ENCODE measurements at regions not wholly inside any gene's neighbourhood (a gene's known extent, or its start where the extent isn't known, plus 50 kb on each side); places are given as distances from the start of the nearest gene placed in this dataset.
A peak's percentile ranks its signal among the peaks of the same experiment; 100 is the strongest.
"Not testable (repeated sequence)": the region's sequence is repeated elsewhere in the genome, so short reads cannot be mapped to it uniquely, and the experiment has no call there.

DNA sequence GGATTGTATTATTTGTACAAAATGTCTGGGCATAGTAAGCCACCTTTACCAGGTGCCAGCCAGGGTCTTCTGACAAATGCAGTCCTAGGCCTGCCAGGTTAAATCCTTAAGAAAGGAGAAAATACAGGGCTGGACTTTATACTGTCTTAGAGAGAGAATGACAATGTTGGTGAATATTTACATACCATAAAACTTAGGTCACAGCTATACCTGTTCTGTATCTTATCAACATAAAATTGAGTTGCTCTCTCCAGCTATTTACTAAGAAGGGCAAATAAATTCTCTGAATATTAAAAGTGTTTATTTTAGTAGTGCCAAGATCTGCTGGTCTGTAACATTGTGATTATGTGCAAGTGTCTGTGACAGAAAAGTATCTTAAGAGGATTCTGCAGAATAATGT, 971.1 kb downstream of the AACS start:
- intact Hi-C loops (cut with micrococcal nuclease), result no loop called here
- no peak for DNase-seq (ENCODE audit: low spot score)
- H3K27me3 Mint-ChIP-seq (ENCODE audit: insufficient read depth), result no peaks in the 10 kb centered on the region
- H3K36me3 Mint-ChIP-seq (ENCODE audit: low read depth), result no peaks in the 10 kb centered on the region
- H3K4me1 Mint-ChIP-seq (ENCODE audit: low read depth), result no peaks in the 10 kb centered on the region
- peaks cover 4% of the 10 kb centered on the region for H3K9me3 Mint-ChIP-seq
- no peak overlapping the region for H3K27ac Mint-ChIP-seq
- no peak overlapping the region for H3K4me3 Mint-ChIP-seq

DNA sequence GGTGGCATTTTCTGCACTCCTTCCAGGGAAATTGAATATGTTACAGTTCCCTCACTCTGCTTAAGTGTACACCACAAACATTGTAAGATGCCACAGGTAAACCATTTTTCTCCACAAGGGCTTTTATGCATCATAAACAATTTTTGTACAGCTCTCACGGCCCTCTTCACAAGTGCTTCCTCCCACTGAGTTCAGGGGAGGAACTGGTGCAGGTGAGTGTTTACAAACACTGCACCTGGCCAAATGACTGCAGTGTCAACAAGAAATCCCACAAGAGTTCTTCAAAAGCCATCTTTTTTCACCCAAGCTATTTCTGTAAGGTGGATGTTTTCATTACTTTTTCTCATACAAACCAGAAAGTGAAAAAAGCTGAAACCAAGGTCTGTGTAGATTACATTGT, 973.2 kb downstream of the AACS start:
- Mint-ChIP-seq H3K9me3 (peaks cover 4% of the 10 kb centered on the region), H3K4me1 (ENCODE audit: low read depth) (no peaks in the 10 kb centered on the region), H3K4me3 (no peak overlapping the region), H3K27ac (no peak overlapping the region), H3K27me3 (ENCODE audit: insufficient read depth) (no peaks in the 10 kb centered on the region), H3K36me3 (ENCODE audit: low read depth) (no peaks in the 10 kb centered on the region)
- no peak for DNase-seq (ENCODE audit: low spot score)
- intact Hi-C loops (cut with micrococcal nuclease), result no loop called here

GRCh38 chr12:126040307-126040706, 975.1 kb downstream of the AACS start:
- Mint-ChIP-seq H3K4me3 (no peak overlapping the region), H3K36me3 (ENCODE audit: low read depth) (no peaks in the 10 kb centered on the region), H3K4me1 (ENCODE audit: low read depth) (no peaks in the 10 kb centered on the region), H3K9me3 (peaks cover 8% of the 10 kb centered on the region), H3K27me3 (ENCODE audit: insufficient read depth) (no peaks in the 10 kb centered on the region), H3K27ac (no peak overlapping the region)
- intact Hi-C loops (cut with micrococcal nuclease), result no loop called here
- DNase-seq (ENCODE audit: low spot score), result no peak

GRCh38 chr12:126042286-126042685, 977.1 kb downstream of the AACS start:
- DNase-seq (ENCODE audit: low spot score), result no peak
- Mint-ChIP-seq H3K27me3 (ENCODE audit: insufficient read depth) (no peaks in the 10 kb centered on the region), H3K4me1 (ENCODE audit: low read depth) (no peaks in the 10 kb centered on the region), H3K4me3 (no peak overlapping the region), H3K27ac (no peak overlapping the region), H3K36me3 (ENCODE audit: low read depth) (no peaks in the 10 kb centered on the region), H3K9me3 (peaks cover 8% of the 10 kb centered on the region)
- intact Hi-C loops (cut with micrococcal nuclease), result no loop called here

- intact Hi-C loops (cut with micrococcal nuclease); H3K27ac Mint-ChIP-seq; H3K27me3 Mint-ChIP-seq (ENCODE audit: insufficient read depth); H3K4me3 Mint-ChIP-seq; H3K36me3 Mint-ChIP-seq (ENCODE audit: low read depth); DNase-seq (ENCODE audit: low spot score); H3K4me1 Mint-ChIP-seq (ENCODE audit: low read depth): not testable (repeated sequence)
- H3K9me3 Mint-ChIP-seq, result peaks cover 10% of the 10 kb centered on the region
These were observed 984.3 kb downstream of the AACS start for GRCh38 chr12:126049501-126049900.

DNA sequence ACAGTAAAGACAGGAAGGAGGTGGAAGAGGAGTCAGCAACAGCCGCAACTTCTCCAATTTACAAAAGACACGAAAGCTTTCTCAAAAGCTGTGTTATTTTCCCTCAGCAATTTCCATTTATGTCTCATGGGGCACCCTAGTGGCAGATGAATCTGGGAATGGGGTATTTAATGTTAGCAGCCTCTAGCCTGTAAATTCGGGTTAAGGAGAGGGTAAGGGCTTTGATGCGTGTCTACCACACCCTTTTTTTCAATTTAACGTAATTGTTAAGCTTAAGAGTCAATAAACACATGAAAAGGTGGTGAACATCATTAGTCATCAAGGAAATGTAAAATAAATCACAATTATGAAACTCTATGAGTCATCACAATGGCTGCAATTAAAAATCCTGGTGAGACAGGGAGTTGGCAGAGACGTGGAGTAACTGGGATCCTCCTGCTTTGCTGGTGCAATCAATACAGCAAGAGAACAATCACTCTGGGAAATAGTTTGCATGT, 986.4 kb downstream of the AACS start:
- Mint-ChIP-seq H3K36me3 (ENCODE audit: low read depth) (no peaks in the 10 kb centered on the region), H3K27me3 (ENCODE audit: insufficient read depth) (no peaks in the 10 kb centered on the region), H3K9me3 (peaks cover 10% of the 10 kb centered on the region), H3K27ac (no peak overlapping the region), H3K4me1 (ENCODE audit: low read depth) (no peaks in the 10 kb centered on the region), H3K4me3 (no peak overlapping the region)
- no peak for DNase-seq (ENCODE audit: low spot score)
- intact Hi-C loops (cut with micrococcal nuclease), result no loop called here

DNA sequence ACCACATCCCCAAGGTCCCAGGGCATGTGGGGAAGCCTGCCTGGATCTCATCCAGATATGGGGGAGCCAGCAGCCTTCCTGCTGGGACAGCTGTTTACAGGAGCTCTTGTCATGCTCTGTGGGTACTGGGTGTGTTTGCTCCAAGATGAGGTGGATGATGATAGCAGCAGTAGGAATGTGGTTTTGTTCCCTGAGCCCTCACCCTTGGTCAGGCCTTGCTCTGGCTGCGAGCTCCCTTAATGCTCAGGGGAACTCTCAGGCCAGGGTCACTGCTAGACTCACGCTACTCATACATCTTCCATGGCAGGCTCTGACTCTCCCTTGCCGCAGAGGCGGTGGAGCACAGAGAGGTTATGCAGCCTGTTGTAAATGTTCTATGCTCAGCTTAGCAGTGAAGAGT, 990.3 kb downstream of the AACS start:
- Mint-ChIP-seq H3K27me3 (ENCODE audit: insufficient read depth) (no peaks in the 10 kb centered on the region), H3K4me3 (no peak overlapping the region), H3K36me3 (ENCODE audit: low read depth) (no peaks in the 10 kb centered on the region), H3K9me3 (no peaks in the 10 kb centered on the region), H3K27ac (no peak overlapping the region), H3K4me1 (ENCODE audit: low read depth) (no peaks in the 10 kb centered on the region)
- intact Hi-C loops (cut with micrococcal nuclease), result no loop called here
- DNase-seq (ENCODE audit: low spot score), result no peak

- H3K4me1 Mint-ChIP-seq (ENCODE audit: low read depth), result no peaks in the 10 kb centered on the region
- no peaks in the 10 kb centered on the region for H3K9me3 Mint-ChIP-seq
- no peak overlapping the region for H3K27ac Mint-ChIP-seq
- DNase-seq (ENCODE audit: low spot score), result no peak
- intact Hi-C loops (cut with micrococcal nuclease), result no loop called here
- H3K27me3 Mint-ChIP-seq (ENCODE audit: insufficient read depth), result no peaks in the 10 kb centered on the region
- H3K36me3 Mint-ChIP-seq (ENCODE audit: low read depth), result no peaks in the 10 kb centered on the region
- no peak overlapping the region for H3K4me3 Mint-ChIP-seq
These were observed 996.5 kb downstream of the AACS start for GRCh38 chr12:126061777-126062176.

- H3K36me3 Mint-ChIP-seq (ENCODE audit: low read depth), result no peaks in the 10 kb centered on the region
- H3K27ac Mint-ChIP-seq, result no peak overlapping the region
- no peaks in the 10 kb centered on the region for H3K9me3 Mint-ChIP-seq
- no peak for DNase-seq (ENCODE audit: low spot score)
- H3K4me3 Mint-ChIP-seq, result no peak overlapping the region
- H3K27me3 Mint-ChIP-seq (ENCODE audit: insufficient read depth), result no peaks in the 10 kb centered on the region
- H3K4me1 Mint-ChIP-seq (ENCODE audit: low read depth), result no peaks in the 10 kb centered on the region
- intact Hi-C loops (cut with micrococcal nuclease), result no loop called here
These were observed 998.8 kb downstream of the AACS start for GRCh38 chr12:126064028-126064427.

GRCh38 chr12:126067626-126068329, 1002.5 kb downstream of the AACS start:
- intact Hi-C loops (cut with micrococcal nuclease), result loop anchor here (2.0 kb wide), 1 partner anchor 1313 kb away; no protein-coding TSS in a partner anchor
- H3K4me3 Mint-ChIP-seq, result no peak overlapping the region
- no peak overlapping the region for H3K27ac Mint-ChIP-seq
- no peaks in the 10 kb centered on the region for H3K4me1 Mint-ChIP-seq (ENCODE audit: low read depth)
- no peak for DNase-seq (ENCODE audit: low spot score)
- no peaks in the 10 kb centered on the region for H3K27me3 Mint-ChIP-seq (ENCODE audit: insufficient read depth)
- H3K36me3 Mint-ChIP-seq (ENCODE audit: low read depth), result no peaks in the 10 kb centered on the region
- no peaks in the 10 kb centered on the region for H3K9me3 Mint-ChIP-seq

GRCh38 chr12:126069549-126070165, 1004.4 kb downstream of the AACS start:
- Mint-ChIP-seq H3K27ac (no peak overlapping the region), H3K4me3 (no peak overlapping the region), H3K4me1 (ENCODE audit: low read depth) (no peaks in the 10 kb centered on the region), H3K36me3 (ENCODE audit: low read depth) (no peaks in the 10 kb centered on the region), H3K9me3 (no peaks in the 10 kb centered on the region), H3K27me3 (ENCODE audit: insufficient read depth) (no peaks in the 10 kb centered on the region)
- intact Hi-C loops (cut with micrococcal nuclease), result loop anchor here (1.0 to 5.0 kb wide), 3 partner anchors 593 to 1311 kb away; no protein-coding TSS in a partner anchor
- peak; percentile 11 for DNase-seq (ENCODE audit: low spot score)

GRCh38 chr12:126076515-126076914, 1011.3 kb downstream of the AACS start:
- Mint-ChIP-seq H3K4me3 (no peak overlapping the region), H3K27me3 (ENCODE audit: insufficient read depth) (no peaks in the 10 kb centered on the region)

GRCh38 chr12:126083926-126084325, 1018.7 kb downstream of the AACS start:
- intact Hi-C loops (cut with micrococcal nuclease), result no loop called here
- no peaks in the 10 kb centered on the region for H3K27me3 Mint-ChIP-seq (ENCODE audit: insufficient read depth)
- peaks cover under 1% of the 10 kb centered on the region for H3K9me3 Mint-ChIP-seq
- DNase-seq (ENCODE audit: low spot score), result no peak
- H3K27ac Mint-ChIP-seq, result no peak overlapping the region
- H3K4me1 Mint-ChIP-seq (ENCODE audit: low read depth), result no peaks in the 10 kb centered on the region
- H3K4me3 Mint-ChIP-seq, result no peak overlapping the region
- H3K36me3 Mint-ChIP-seq (ENCODE audit: low read depth), result no peaks in the 10 kb centered on the region

More at GRCh38 chr12:126076515-126076914, 1011.3 kb downstream of the AACS start:
- no peaks in the 10 kb centered on the region for H3K36me3 Mint-ChIP-seq (ENCODE audit: low read depth)
- intact Hi-C loops (cut with micrococcal nuclease), result no loop called here
- no peak overlapping the region for H3K27ac Mint-ChIP-seq
- no peaks in the 10 kb centered on the region for H3K9me3 Mint-ChIP-seq
- H3K4me1 Mint-ChIP-seq (ENCODE audit: low read depth), result no peaks in the 10 kb centered on the region
- DNase-seq (ENCODE audit: low spot score), result no peak
